ENCODE measurements at regions not wholly inside any gene's neighbourhood (a gene's known extent, or its start where the extent isn't known, plus 50 kb on each side); places are given as distances from the start of the nearest gene placed in this dataset.

DNA sequence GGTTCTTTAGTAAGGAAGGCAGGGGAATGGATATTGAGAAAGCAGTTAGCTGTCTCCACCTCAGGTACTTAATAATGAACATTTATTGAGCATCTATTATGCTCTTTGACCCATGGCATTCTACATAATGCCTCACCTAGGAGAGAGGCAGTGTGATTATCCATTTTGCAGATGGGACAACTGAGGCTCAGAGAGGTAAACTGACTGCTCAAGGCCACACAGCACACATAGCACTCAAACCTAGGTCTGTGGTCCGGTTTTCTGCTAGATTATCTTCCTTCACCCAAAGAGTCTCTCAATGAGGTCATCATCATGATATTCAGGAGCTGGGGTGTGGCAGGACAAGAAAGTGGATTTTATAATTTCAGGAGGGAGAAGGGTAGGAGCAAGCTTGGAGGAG is 199.1 kb upstream of the LHX5 start:
- H3K27ac Mint-ChIP-seq (ENCODE audit: unreplicated experiment) = no peak overlapping the region
- POLR2A ChIA-PET = no interaction called here
- Histone ChIP-seq H3K36me3 (ENCODE audit: control insufficient read depth, insufficient read depth, low read length) (no peaks in the 10 kb centered on the region), H3K4me3 (ENCODE audit: low read depth, low read length) (no peak overlapping the region), H3K27me3 (replicated peaks; ENCODE audit: control insufficient read depth, insufficient read depth, low read length) (no peaks in the 10 kb centered on the region), H3K4me1 (no peaks in the 10 kb centered on the region), H3K9me3 (no peaks in the 10 kb centered on the region)
- H3K9me3 Mint-ChIP-seq (ENCODE audit: unreplicated experiment) = no peaks in the 10 kb centered on the region
- CTCF ChIA-PET = no interaction called here
- H3K27me3 Mint-ChIP-seq (ENCODE audit: insufficient read depth, unreplicated experiment) = peaks cover 16% of the 10 kb centered on the region
- BruUV-seq (replicated peaks) = no TSS peak
- intact Hi-C loops (cut with micrococcal nuclease; ENCODE audit: unreplicated experiment) = no loop called here
- no peaks in the 10 kb centered on the region for H3K4me1 Mint-ChIP-seq (ENCODE audit: low read depth, unreplicated experiment)
- no peaks in the 10 kb centered on the region for H3K36me3 Mint-ChIP-seq (ENCODE audit: insufficient read depth, unreplicated experiment)
- H3K4me3 Mint-ChIP-seq (ENCODE audit: unreplicated experiment) = no peak overlapping the region
- TF ChIP-seq, protein P1, sequence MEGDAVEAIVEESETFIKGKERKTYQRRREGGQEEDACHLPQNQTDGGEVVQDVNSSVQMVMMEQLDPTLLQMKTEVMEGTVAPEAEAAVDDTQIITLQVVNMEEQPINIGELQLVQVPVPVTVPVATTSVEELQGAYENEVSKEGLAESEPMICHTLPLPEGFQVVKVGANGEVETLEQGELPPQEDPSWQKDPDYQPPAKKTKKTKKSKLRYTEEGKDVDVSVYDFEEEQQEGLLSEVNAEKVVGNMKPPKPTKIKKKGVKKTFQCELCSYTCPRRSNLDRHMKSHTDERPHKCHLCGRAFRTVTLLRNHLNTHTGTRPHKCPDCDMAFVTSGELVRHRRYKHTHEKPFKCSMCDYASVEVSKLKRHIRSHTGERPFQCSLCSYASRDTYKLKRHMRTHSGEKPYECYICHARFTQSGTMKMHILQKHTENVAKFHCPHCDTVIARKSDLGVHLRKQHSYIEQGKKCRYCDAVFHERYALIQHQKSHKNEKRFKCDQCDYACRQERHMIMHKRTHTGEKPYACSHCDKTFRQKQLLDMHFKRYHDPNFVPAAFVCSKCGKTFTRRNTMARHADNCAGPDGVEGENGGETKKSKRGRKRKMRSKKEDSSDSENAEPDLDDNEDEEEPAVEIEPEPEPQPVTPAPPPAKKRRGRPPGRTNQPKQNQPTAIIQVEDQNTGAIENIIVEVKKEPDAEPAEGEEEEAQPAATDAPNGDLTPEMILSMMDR (IDR thresholded peaks at IDR 0.05; ENCODE audit: insufficient read depth in 1 of 2, low read depth in 1 of 2, low read length in 1 of 2, severe bottlenecking in 1 of 2, unreplicated experiment in 1 of 2) = no peak
- DNase-seq = no peak

DNA sequence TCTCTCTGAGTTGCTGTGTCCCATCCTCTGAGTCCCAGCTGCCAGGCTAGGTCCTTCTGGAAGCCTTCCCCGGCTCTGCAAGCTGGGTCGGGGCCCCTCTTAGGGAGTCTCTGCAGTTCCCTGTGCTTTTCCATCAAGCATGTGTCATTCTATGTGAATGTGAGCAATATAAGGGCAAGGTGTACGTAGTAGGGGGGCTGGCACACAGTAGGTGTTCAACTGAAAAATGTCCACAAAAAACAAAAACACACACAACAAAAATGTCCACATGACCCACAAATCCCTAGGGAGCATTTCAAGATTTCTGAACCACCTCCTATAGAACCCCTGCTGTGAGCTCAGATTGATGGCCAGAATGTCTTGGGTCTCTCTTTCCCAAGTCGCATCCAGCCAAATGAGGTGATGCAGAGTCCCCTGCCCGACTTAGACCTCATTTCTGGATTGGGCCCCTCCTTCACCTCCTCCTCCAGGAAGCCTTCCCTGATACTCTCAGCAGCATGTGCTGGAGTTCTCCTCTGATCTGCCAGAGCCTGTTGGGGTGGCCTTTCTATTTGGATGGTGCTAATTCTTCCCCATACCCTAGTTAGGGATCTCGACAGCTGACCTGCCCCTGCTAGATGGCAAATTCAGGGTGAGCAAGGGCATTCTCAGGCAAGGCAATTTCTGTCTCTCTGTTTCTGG is 196.1 kb upstream of the LHX5 start:
- Histone ChIP-seq H3K4me3 (ENCODE audit: low read depth, low read length) (no peak overlapping the region), H3K4me1 (no peaks in the 10 kb centered on the region), H3K27me3 (replicated peaks; ENCODE audit: control insufficient read depth, insufficient read depth, low read length) (no peaks in the 10 kb centered on the region), H3K36me3 (ENCODE audit: control insufficient read depth, insufficient read depth, low read length) (no peaks in the 10 kb centered on the region), H3K9me3 (no peaks in the 10 kb centered on the region)
- ChIA-PET CTCF (interaction anchor here (0.6 kb wide), 1 partner anchor 206 kb away, joined by 4 read pairs; no protein-coding TSS in a partner anchor), POLR2A (no interaction called here)
- Mint-ChIP-seq H3K4me1 (ENCODE audit: low read depth, unreplicated experiment) (no peaks in the 10 kb centered on the region), H3K27ac (ENCODE audit: unreplicated experiment) (no peak overlapping the region), H3K36me3 (ENCODE audit: insufficient read depth, unreplicated experiment) (no peaks in the 10 kb centered on the region), H3K27me3 (ENCODE audit: insufficient read depth, unreplicated experiment) (peaks cover 4% of the 10 kb centered on the region), H3K9me3 (ENCODE audit: unreplicated experiment) (no peaks in the 10 kb centered on the region), H3K4me3 (ENCODE audit: unreplicated experiment) (no peak overlapping the region)
- no TSS peak for BruUV-seq (replicated peaks)
- intact Hi-C loops (cut with micrococcal nuclease; ENCODE audit: unreplicated experiment) = no loop called here
- DNase-seq = no peak
- TF ChIP-seq, protein P1 (IDR thresholded peaks at IDR 0.05; ENCODE audit: insufficient read depth in 1 of 2, low read depth in 1 of 2, low read length in 1 of 2, severe bottlenecking in 1 of 2, unreplicated experiment in 1 of 2) = no peak

DNA sequence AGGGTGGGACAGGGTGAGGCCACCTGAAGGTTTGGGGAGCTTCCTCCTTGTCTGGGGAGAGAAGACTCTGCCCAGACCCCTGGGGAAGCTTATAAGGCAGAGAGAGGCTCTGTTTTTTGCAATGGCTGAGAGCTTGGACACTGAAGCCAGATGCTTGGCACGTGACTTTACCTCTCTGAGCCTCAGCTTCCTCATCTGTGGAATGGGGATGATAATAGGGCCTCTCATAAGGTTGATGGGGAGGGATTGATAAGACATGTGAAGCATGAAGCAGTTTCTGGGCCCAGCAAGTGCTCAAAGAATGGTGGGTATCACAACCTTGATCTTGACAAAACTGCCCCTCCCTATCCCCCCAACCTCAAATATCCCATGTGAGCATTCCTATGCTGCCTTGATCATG is 195.4 kb upstream of the LHX5 start:
- Histone ChIP-seq H3K4me3 (ENCODE audit: low read depth, low read length) (no peak overlapping the region), H3K4me1 (no peaks in the 10 kb centered on the region), H3K27me3 (replicated peaks; ENCODE audit: control insufficient read depth, insufficient read depth, low read length) (no peaks in the 10 kb centered on the region), H3K9me3 (no peaks in the 10 kb centered on the region), H3K36me3 (ENCODE audit: control insufficient read depth, insufficient read depth, low read length) (no peaks in the 10 kb centered on the region)
- no TSS peak for BruUV-seq (replicated peaks)
- intact Hi-C loops (cut with micrococcal nuclease; ENCODE audit: unreplicated experiment) = no loop called here
- H3K4me1 Mint-ChIP-seq (ENCODE audit: low read depth, unreplicated experiment) = no peaks in the 10 kb centered on the region
- DNase-seq = no peak
- CTCF ChIA-PET = interaction anchor here (0.6 kb wide), 1 partner anchor 205 kb away, joined by 4 read pairs; no protein-coding TSS in a partner anchor
- H3K9me3 Mint-ChIP-seq (ENCODE audit: unreplicated experiment) = no peaks in the 10 kb centered on the region
- TF ChIP-seq, protein P1 (IDR thresholded peaks at IDR 0.05; ENCODE audit: insufficient read depth in 1 of 2, low read depth in 1 of 2, low read length in 1 of 2, severe bottlenecking in 1 of 2, unreplicated experiment in 1 of 2) = no peak
- no peaks in the 10 kb centered on the region for H3K36me3 Mint-ChIP-seq (ENCODE audit: insufficient read depth, unreplicated experiment)
- H3K27ac Mint-ChIP-seq (ENCODE audit: unreplicated experiment) = no peak overlapping the region
- peaks cover 4% of the 10 kb centered on the region for H3K27me3 Mint-ChIP-seq (ENCODE audit: insufficient read depth, unreplicated experiment)
- no peak overlapping the region for H3K4me3 Mint-ChIP-seq (ENCODE audit: unreplicated experiment)
- POLR2A ChIA-PET = no interaction called here

All from Caco-2 (cell line).